SK-N-MC (cell line): ENCODE measurements at regions not wholly inside any gene's neighbourhood (a gene's known extent, or its start where the extent isn't known, plus 50 kb on each side); places are given as distances from the start of the nearest gene placed in this dataset.
"Not testable (repeated sequence)": the region's sequence is repeated elsewhere in the genome, so short reads cannot be mapped to it uniquely, and the experiment has no call there.

Source experiments
- DNase-seq: peaks from one replicate; pipeline ENCODE4 v3.0.0-alpha.2; 2011; ENCODE audit warnings: low read depth, low spot score
- H3K27ac ChIP-seq: fragments of 200-600 bp; sonication (generic); 2 replicates; pipeline ENCODE4 v1.5.1; 2016; ENCODE audit warnings: mixed run types
- H3K36me3 ChIP-seq: fragments of 200-600 bp; sonication (generic); 2 replicates; pipeline ENCODE4 v1.6.1; 2017; ENCODE audit warnings: antibody characterized with exemption, low read length, mixed read lengths; ENCODE audit not compliant: insufficient read depth
- H3K4me3 ChIP-seq: fragments of 200-600 bp; sonication (generic); 2 replicates; pipeline ENCODE4 v1.5.1; 2016
- H3K9ac ChIP-seq: fragments of 200-600 bp; sonication (generic); 2 replicates; pipeline ENCODE4 v1.8.0; 2017; ENCODE audit warnings: mixed run types, mixed read lengths; ENCODE audit not compliant: insufficient read length
- H3K9me3 ChIP-seq: fragments of 200-600 bp; sonication (generic); 2 replicates; pipeline ENCODE4 v1.6.1; 2017; ENCODE audit warnings: low read depth, mild to moderate bottlenecking, antibody characterized with exemption, low read length, moderate library complexity, mixed read lengths
- EZH2 ChIP-seq: fragments of 200-600 bp; sonication (generic); IDR thresholded peaks from one replicate; pipeline ENCODE4 v1.6.1; 2017; ENCODE audit warnings: antibody characterized with exemption
- FOXP2 ChIP-seq: optimal IDR thresholded peaks from 2 replicates; pipeline ENCODE3; 2011; ENCODE audit warnings: mild to moderate bottlenecking, moderate library complexity; ENCODE audit not compliant: insufficient read depth; ENCODE audit errors: extremely low read length, control extremely low read depth
- POLR2AphosphoS5 ChIP-seq: IDR thresholded peaks from 2 replicates; pipeline ENCODE4 v1.6.1; 2012; ENCODE audit warnings: mild to moderate bottlenecking, low read depth, low read length, borderline replicate concordance

GRCh38 chrX:36867143-36867542, 141.0 kb upstream of the FAM47C start:
- H3K27ac ChIP-seq = no peak overlapping the region; the same call in 1 of the 2 replicates
- TF ChIP-seq FOXP2 (no peak), EZH2 (no peak), POLR2AphosphoS5 (no peak)
- H3K9ac ChIP-seq = peak overlapping the region; percentile 12
- DNase-seq = peak; percentile 78
- no peak overlapping the region for H3K4me3 ChIP-seq
- H3K9me3 ChIP-seq = no peaks in the 10 kb centered on the region
- no peaks in the 10 kb centered on the region for H3K36me3 ChIP-seq

- H3K27ac ChIP-seq = no peak overlapping the region
- no peak overlapping the region for H3K4me3 ChIP-seq
- no peak for DNase-seq
- no peaks in the 10 kb centered on the region for H3K36me3 ChIP-seq
- TF ChIP-seq POLR2AphosphoS5 (no peak), EZH2 (no peak), FOXP2 (no peak)
- no peaks in the 10 kb centered on the region for H3K9me3 ChIP-seq
- H3K9ac ChIP-seq = no peak overlapping the region
These were observed 139.6 kb upstream of the FAM47C start for GRCh38 chrX:36868592-36868991.

DNA sequence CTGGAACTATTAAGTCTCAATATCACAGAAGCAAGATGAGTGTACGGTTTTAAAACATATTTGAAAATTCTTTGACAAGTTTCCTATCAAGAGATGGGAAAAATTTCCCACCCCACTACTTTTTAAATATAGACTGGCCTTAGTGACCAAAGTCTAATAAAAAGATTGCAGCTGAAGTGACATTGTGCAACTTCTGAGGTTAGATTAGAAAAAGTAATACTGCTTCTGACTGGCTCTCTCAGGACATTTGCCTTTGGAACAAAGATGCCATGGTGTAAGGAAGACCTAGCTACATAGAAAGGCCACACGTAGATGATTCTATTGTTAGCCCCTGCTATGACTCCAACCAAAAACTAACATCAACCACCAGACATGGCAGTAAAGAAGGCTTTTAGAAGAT, 138.7 kb upstream of the FAM47C start:
- Histone ChIP-seq H3K36me3 (no peaks in the 10 kb centered on the region), H3K9ac (no peak overlapping the region), H3K4me3 (no peak overlapping the region), H3K9me3 (no peaks in the 10 kb centered on the region), H3K27ac (no peak overlapping the region)
- no peak for DNase-seq
- TF ChIP-seq EZH2 = no peak
- TF ChIP-seq FOXP2 = no peak

GRCh38 chrX:36897690-36898089, 110.5 kb upstream of the FAM47C start:
- H3K9ac ChIP-seq = no peak overlapping the region
- H3K9me3 ChIP-seq = no peaks in the 10 kb centered on the region
- H3K4me3 ChIP-seq = no peak overlapping the region
- TF ChIP-seq POLR2AphosphoS5 = no peak
- TF ChIP-seq EZH2 = no peak
- no peak for DNase-seq
- H3K27ac ChIP-seq = no peak overlapping the region
- H3K36me3 ChIP-seq = no peaks in the 10 kb centered on the region

DNA sequence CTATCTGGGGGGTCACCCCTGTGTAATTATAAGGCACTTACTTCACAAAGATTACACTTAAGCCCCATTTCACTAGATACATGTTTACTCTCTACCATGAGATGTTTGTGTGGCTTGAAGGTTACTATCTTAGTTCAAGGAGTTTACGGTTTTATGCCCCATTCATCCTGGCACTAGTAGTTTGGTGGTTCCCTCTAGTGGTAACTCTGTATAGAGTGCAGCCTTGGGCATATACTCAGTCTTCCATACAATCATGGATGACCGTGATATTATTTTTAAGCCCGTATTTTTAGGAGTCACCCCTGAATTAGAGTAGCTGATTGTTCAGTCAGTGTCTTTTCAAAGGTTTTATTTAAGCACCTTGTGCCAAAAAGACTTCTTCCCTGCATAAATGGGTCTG, 109.9 kb upstream of the FAM47C start:
- Histone ChIP-seq H3K36me3 (no peaks in the 10 kb centered on the region), H3K4me3 (no peak overlapping the region), H3K9ac (no peak overlapping the region), H3K27ac (no peak overlapping the region), H3K9me3 (no peaks in the 10 kb centered on the region)
- TF ChIP-seq POLR2AphosphoS5 (no peak), FOXP2 (no peak), EZH2 (no peak)
- DNase-seq = no peak

DNA sequence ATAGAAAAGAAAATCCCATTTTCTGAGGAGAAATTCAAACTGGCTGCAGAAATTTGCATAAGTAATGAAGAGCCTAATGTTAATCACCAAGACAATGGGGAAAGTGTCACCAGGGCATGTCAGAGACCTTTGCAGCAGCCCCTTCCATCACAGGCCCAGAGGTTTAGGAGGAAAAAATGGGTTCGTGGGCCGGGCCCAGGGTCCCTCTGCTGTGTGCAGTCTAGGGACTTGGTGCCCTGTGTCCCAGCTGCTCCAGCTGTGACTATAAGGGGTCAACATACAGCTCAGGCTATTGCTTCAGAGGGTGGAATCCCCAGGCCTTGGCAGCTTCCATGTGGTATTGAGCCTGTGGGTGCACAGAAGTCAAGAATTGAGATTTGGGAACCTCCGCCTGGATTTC, 103.6 kb upstream of the FAM47C start:
- not testable (repeated sequence) for H3K36me3 ChIP-seq, DNase-seq, H3K4me3 ChIP-seq, H3K9me3 ChIP-seq, H3K27ac ChIP-seq, H3K9ac ChIP-seq

DNA sequence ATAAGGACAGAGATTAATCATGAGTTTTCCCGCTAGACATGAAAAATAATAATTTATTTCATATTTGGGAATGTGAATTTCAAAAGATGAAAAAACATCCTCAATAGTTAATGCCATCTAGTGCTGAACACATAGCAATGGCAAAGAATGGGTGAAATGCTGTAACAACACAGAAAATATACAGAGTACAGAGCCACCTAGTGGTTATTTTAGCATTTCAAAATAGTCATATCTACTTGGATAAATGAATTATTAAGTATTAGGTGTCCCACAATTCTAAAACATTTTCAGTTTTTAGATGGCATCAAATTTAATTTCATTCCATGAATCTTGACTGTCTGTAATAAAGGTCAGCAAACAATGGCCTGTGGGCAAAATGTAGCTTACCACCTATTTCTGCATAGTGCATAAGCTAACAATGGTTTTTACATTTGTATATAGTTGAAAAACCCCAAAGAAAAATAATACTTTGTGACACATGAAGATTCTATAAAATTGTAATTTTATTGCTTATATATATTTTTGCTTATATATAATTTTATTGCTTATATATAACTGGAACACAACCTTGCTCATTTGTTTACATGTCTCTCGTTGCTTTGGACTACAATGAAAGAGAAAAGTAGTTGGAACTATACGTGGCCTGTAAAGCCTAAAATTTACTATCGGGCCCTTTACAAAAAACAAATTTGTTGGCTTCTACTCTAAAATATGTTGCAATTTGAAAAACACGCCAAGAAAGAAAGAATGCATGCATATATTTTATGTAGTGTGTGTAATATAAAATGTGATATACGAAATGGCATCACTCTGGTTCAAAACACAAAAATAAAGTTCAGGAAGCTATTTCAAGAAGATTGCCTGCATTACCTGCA, 99.1 kb upstream of the FAM47C start:
- Histone ChIP-seq H3K36me3 (no peaks in the 10 kb centered on the region), H3K27ac (no peak overlapping the region), H3K4me3 (no peak overlapping the region), H3K9ac (no peak overlapping the region), H3K9me3 (no peaks in the 10 kb centered on the region)
- TF ChIP-seq FOXP2 (no peak), EZH2 (no peak), POLR2AphosphoS5 (no peak)
- DNase-seq = peak; percentile 61

- Histone ChIP-seq H3K9me3 (no peaks in the 10 kb centered on the region), H3K9ac (no peak overlapping the region), H3K36me3 (no peaks in the 10 kb centered on the region), H3K4me3 (no peak overlapping the region), H3K27ac (no peak overlapping the region)
- DNase-seq = no peak
- TF ChIP-seq EZH2 (no peak), FOXP2 (no peak), POLR2AphosphoS5 (no peak)
These were observed 98.5 kb upstream of the FAM47C start for GRCh38 chrX:36909676-36910030.

GRCh38 chrX:36913551-36913950, 94.6 kb upstream of the FAM47C start:
- TF ChIP-seq EZH2 = no peak
- no peak for TF ChIP-seq POLR2AphosphoS5
- TF ChIP-seq FOXP2 = no peak
- Histone ChIP-seq H3K36me3 (no peaks in the 10 kb centered on the region), H3K4me3 (no peak overlapping the region)

More at GRCh38 chrX:36913551-36913950, 94.6 kb upstream of the FAM47C start:
- Histone ChIP-seq H3K9me3 (no peaks in the 10 kb centered on the region), H3K9ac (no peak overlapping the region), H3K27ac (no peak overlapping the region)
- no peak for DNase-seq
